NT2/D1 (cell line): ENCODE measurements at regions not wholly inside any gene's neighbourhood (a gene's known extent, or its start where the extent isn't known, plus 50 kb on each side); places are given as distances from the start of the nearest gene placed in this dataset.

ENCODE experiments used
- DNase-seq: peaks from one replicate; pipeline ENCODE4 v3.0.0-alpha.2; 2011; ENCODE audit warnings: low read depth, low spot score
- H3K27me3 ChIP-seq: 2 replicates; pipeline ENCODE4 v1.6.0; 2011; ENCODE audit warnings: mild to moderate bottlenecking; ENCODE audit not compliant: insufficient read length, insufficient read depth
- H3K36me3 ChIP-seq: 2 replicates; pipeline ENCODE4 v1.6.1; 2011; ENCODE audit warnings: mild to moderate bottlenecking, low read length, mixed read lengths; ENCODE audit not compliant: insufficient read depth, insufficient read length
- H3K4me1 ChIP-seq: 2 replicates; pipeline ENCODE4 v1.5.1; 2011; ENCODE audit not compliant: insufficient read depth, insufficient read length
- H3K4me3 ChIP-seq: 2 replicates; pipeline ENCODE4 v1.5.1; 2011; ENCODE audit warnings: low read depth; ENCODE audit not compliant: insufficient read length
- H3K9ac ChIP-seq: 2 replicates; pipeline ENCODE4 v1.6.0; 2011; ENCODE audit warnings: low read depth; ENCODE audit not compliant: insufficient read length
- H3K9me3 ChIP-seq: 2 replicates; pipeline ENCODE4 v1.5.1; 2011; ENCODE audit warnings: mild to moderate bottlenecking, low read length; ENCODE audit not compliant: insufficient read depth
- SUZ12 ChIP-seq: IDR thresholded peaks from 2 replicates; pipeline ENCODE4 v1.6.1; 2011; ENCODE audit not compliant: insufficient read length, insufficient read depth; ENCODE audit errors: extremely low read depth
- YY1 ChIP-seq: IDR thresholded peaks from 2 replicates; pipeline ENCODE4 v1.6.1; 2011; ENCODE audit not compliant: insufficient read length, insufficient read depth
- ZNF274 ChIP-seq: IDR thresholded peaks from 2 replicates; pipeline ENCODE4 v1.6.1; 2011; ENCODE audit warnings: mild to moderate bottlenecking, low read depth, low read length

GRCh38 chr10:111835574-111835973, 348.0 kb downstream of the GPAM start:
- no peak overlapping the region for H3K4me3 ChIP-seq
- no peak overlapping the region for H3K9ac ChIP-seq
- H3K9me3 ChIP-seq, result no peaks in the 10 kb centered on the region
- H3K27me3 ChIP-seq, result no peaks in the 10 kb centered on the region
- no peaks in the 10 kb centered on the region for H3K4me1 ChIP-seq
- TF ChIP-seq YY1 (no peak), ZNF274 (no peak), SUZ12 (no peak)
- H3K36me3 ChIP-seq, result no peaks in the 10 kb centered on the region
- no peak for DNase-seq

- DNase-seq, result no peak
Observed at GRCh38 chr10:111836064-111836463, 347.5 kb downstream of the GPAM start.

GRCh38 chr10:111836571-111836970, 347.0 kb downstream of the GPAM start:
- H3K4me3 ChIP-seq, result no peak overlapping the region
- TF ChIP-seq ZNF274 (no peak), YY1 (no peak), SUZ12 (no peak)
- no peaks in the 10 kb centered on the region for H3K4me1 ChIP-seq
- H3K27me3 ChIP-seq, result no peaks in the 10 kb centered on the region
- no peak for DNase-seq
- no peak overlapping the region for H3K9ac ChIP-seq
- no peaks in the 10 kb centered on the region for H3K36me3 ChIP-seq
- H3K9me3 ChIP-seq, result no peaks in the 10 kb centered on the region

More at GRCh38 chr10:111836064-111836463, 347.5 kb downstream of the GPAM start:
- H3K27me3 ChIP-seq, result no peaks in the 10 kb centered on the region
- no peak overlapping the region for H3K4me3 ChIP-seq
- H3K9me3 ChIP-seq, result no peaks in the 10 kb centered on the region
- no peak overlapping the region for H3K9ac ChIP-seq
- no peaks in the 10 kb centered on the region for H3K4me1 ChIP-seq
- H3K36me3 ChIP-seq, result no peaks in the 10 kb centered on the region
- no peak for TF ChIP-seq ZNF274
- TF ChIP-seq YY1, result no peak
- no peak for TF ChIP-seq SUZ12

DNA sequence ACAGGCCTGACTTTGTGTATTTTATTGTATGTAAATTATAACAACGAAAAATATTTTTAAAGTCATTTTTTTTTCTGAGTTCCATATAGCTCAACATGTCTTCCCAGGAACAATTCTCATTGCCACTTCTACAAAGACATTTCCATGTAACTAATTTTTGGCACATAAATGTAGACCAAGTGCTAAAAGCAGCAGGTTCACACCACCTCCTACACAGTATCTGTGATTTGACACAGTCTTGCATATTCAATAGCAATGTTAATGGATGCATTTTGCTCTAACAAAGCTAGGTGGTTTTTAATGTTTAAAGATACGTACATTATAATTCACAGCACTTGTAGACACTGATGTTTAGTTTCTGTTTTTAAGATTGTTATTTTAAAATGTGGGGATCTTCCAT, 346.5 kb downstream of the GPAM start:
- Histone ChIP-seq H3K9ac (no peak overlapping the region), H3K9me3 (no peaks in the 10 kb centered on the region), H3K4me1 (no peaks in the 10 kb centered on the region), H3K4me3 (no peak overlapping the region), H3K36me3 (no peaks in the 10 kb centered on the region), H3K27me3 (no peaks in the 10 kb centered on the region)
- TF ChIP-seq SUZ12 (no peak), ZNF274 (no peak), YY1 (no peak)
- DNase-seq, result no peak

DNA sequence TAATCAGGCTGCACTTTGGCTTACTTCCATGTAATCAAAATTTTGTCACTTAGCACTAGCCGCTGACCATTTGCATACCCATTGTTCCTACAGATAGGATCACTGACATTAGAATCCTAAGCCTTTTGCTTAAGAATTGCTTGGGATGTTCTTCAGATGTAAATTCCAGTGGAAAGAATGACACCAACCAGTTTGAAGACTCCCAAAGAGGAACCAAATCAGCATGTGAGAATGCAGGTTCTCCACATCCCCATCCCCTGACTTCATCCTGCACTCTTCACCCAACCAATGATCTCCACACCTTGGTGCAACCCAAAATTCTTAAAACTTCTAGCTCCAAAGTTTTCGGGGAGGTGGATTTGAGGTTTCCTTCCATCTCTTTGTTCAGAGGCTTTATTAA, 345.6 kb downstream of the GPAM start:
- no peaks in the 10 kb centered on the region for H3K9me3 ChIP-seq
- no peaks in the 10 kb centered on the region for H3K4me1 ChIP-seq
- no peak overlapping the region for H3K9ac ChIP-seq
- no peak overlapping the region for H3K4me3 ChIP-seq
- H3K27me3 ChIP-seq, result no peaks in the 10 kb centered on the region
- peak; percentile 43 for DNase-seq
- TF ChIP-seq ZNF274 (no peak), YY1 (no peak), SUZ12 (no peak)
- H3K36me3 ChIP-seq, result no peaks in the 10 kb centered on the region

DNA sequence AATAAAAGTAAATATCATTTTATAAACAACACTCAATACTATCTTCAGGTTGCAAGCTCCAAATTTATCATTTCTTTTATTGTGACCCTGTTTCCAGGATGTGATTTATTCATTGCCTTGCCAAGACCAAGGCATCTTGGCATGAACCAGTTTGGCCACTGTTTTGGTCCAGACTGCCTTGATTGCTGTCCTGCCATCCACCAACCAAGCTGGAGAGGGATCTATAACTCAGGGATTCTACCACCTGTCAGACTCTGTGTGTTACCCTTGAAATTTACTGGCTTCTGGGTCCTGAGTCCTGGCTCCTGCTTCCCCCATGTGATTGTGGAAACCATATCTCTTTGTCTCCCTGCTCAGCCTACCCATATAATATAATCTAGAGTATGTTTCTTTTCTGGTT, 343.0 kb downstream of the GPAM start:
- no peak overlapping the region for H3K9ac ChIP-seq
- H3K27me3 ChIP-seq, result no peaks in the 10 kb centered on the region
- TF ChIP-seq YY1, result no peak
- TF ChIP-seq ZNF274, result no peak
- no peak for TF ChIP-seq SUZ12
- no peaks in the 10 kb centered on the region for H3K4me1 ChIP-seq
- DNase-seq, result no peak
- H3K4me3 ChIP-seq, result no peak overlapping the region
- no peaks in the 10 kb centered on the region for H3K9me3 ChIP-seq
- H3K36me3 ChIP-seq, result no peaks in the 10 kb centered on the region

DNA sequence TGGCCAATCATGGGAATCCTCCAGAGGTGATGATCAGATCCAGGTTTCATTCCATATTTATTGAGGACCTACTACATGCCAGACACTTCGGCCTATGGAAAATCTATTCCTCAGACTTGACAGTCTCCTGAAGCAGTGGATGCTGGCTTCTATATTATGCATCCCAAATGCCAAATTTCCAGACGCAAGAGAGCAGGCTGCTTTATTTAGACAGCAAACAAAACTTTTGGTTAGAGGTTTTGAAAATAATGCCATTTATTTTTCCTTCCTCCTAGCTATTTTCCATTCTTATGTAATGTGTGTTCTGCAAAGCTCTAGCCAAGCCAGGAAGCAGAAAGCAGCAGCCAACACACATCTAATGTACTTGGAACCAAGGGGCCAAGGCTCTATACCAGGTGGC, 330.8 kb downstream of the GPAM start:
- Histone ChIP-seq H3K4me3 (no peak overlapping the region), H3K9ac (no peak overlapping the region)

DNA sequence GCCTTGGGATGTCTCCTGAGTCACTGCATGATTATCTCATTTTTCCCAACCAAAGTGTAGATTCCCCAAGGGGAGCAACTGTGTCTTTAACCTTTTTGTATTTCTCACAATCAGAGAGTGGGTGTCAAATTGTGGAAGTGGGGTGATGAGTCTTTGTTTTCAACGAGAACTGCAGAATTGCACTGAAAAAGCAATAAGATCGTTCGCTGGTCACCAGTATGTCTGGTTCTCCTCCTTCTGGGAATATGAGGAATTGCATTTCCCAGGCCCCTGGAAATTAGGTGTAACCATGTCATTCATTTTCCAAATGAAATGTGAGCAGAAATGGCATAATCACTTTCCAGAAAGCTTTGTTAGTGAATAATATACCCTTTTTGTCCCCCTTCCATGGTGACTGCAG, 326.9 kb downstream of the GPAM start:
- Histone ChIP-seq H3K4me1 (no peaks in the 10 kb centered on the region), H3K9me3 (no peaks in the 10 kb centered on the region), H3K27me3 (no peaks in the 10 kb centered on the region), H3K4me3 (no peak overlapping the region), H3K9ac (no peak overlapping the region), H3K36me3 (no peaks in the 10 kb centered on the region)
- no peak for DNase-seq
- no peak for TF ChIP-seq YY1
- TF ChIP-seq ZNF274, result no peak

More for the DNA sequence above, 330.8 kb downstream of the GPAM start:
- H3K9me3 ChIP-seq, result no peaks in the 10 kb centered on the region
- TF ChIP-seq ZNF274, result no peak
- no peaks in the 10 kb centered on the region for H3K4me1 ChIP-seq
- no peaks in the 10 kb centered on the region for H3K36me3 ChIP-seq
- H3K27me3 ChIP-seq, result no peaks in the 10 kb centered on the region
- no peak for DNase-seq
